LNCAP (cell line): ENCODE measurements at regions not wholly inside any gene's neighbourhood (a gene's known extent, or its start where the extent isn't known, plus 50 kb on each side); places are given as distances from the start of the nearest gene placed in this dataset.

Experiments used
- TF ChIP-seq, protein P1 (sequence below): fragments of 450-650 bp; IDR thresholded peaks from 2 replicates; pipeline ENCODE4 v1.5.1; 2017; ENCODE audit warnings: mild to moderate bottlenecking

DNA sequence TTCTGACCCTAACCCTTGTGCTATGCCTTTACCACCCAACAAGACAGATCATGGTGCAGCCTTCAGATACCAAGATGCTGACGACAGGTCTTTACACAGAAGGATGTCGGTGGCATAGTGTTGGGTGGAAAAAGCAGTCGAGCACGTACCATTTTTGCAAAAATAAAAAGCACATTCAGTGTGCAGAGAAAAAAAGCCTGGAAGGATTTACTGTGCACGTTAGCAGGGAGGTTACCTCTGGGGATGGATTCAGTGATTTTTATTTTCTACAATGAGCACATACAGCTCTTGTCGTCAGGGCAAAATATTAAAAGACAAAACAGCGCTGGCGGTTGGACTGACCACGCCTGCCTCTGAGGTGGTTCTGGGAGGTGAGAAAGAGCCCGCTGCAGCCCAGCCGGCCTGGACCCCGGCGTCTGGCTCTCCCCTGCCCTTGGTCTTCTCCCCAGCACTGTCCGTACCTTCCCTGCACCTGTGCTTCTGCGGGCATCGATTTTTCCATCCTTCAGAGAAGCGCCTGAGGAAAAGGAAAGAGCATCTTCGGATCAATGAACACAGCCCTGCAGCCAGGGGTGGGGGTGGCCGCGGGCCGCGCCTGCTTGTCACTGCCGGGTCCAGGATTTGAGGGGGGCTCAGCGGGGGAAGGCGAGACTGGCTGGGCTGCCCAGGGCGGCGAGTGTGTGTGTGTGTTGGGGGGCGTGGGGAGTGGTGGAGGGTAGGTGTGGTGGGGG, 200.0 kb upstream of the IER5L start:
- TF ChIP-seq, protein P1, sequence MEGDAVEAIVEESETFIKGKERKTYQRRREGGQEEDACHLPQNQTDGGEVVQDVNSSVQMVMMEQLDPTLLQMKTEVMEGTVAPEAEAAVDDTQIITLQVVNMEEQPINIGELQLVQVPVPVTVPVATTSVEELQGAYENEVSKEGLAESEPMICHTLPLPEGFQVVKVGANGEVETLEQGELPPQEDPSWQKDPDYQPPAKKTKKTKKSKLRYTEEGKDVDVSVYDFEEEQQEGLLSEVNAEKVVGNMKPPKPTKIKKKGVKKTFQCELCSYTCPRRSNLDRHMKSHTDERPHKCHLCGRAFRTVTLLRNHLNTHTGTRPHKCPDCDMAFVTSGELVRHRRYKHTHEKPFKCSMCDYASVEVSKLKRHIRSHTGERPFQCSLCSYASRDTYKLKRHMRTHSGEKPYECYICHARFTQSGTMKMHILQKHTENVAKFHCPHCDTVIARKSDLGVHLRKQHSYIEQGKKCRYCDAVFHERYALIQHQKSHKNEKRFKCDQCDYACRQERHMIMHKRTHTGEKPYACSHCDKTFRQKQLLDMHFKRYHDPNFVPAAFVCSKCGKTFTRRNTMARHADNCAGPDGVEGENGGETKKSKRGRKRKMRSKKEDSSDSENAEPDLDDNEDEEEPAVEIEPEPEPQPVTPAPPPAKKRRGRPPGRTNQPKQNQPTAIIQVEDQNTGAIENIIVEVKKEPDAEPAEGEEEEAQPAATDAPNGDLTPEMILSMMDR = no peak

DNA sequence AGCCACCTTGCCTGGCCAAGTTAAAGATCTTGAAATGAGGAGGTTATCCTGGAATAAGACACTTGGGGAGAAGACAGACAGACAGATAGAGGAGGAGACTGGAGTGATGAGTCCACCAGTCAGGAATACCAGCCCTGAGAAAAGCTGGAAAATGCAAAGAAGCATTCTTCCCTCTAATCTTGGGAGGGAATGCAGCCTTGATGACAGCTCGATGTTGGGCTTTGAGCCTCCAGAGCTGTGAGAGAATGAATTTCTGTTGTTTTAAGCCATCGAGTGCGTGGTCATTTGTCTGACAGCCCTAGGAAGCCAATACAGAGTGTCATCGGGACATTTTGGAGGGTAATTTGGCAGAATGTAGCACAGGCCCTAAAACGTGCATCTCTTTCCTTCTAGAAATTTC, 199.1 kb upstream of the IER5L start:
- TF ChIP-seq, protein P1 = no peak

DNA sequence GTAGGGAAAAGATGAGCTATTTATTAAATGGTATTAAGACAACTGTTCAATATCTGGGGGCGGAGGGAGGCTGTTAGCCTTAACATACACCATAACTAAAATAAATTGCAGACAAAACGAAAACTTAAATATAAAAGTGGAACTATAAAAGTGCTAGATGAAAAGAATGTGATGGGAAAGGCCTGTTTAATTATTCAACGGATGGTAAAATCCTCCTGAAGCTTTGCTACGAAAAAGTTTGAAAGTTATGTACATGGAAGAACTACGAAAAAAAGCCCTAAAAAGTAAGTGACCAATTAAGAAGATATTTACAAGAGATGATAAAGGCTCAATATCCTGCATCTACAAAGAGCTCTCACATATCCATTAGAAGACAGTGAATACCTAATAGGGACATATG, 197.8 kb upstream of the IER5L start:
- TF ChIP-seq, protein P1 = no peak

DNA sequence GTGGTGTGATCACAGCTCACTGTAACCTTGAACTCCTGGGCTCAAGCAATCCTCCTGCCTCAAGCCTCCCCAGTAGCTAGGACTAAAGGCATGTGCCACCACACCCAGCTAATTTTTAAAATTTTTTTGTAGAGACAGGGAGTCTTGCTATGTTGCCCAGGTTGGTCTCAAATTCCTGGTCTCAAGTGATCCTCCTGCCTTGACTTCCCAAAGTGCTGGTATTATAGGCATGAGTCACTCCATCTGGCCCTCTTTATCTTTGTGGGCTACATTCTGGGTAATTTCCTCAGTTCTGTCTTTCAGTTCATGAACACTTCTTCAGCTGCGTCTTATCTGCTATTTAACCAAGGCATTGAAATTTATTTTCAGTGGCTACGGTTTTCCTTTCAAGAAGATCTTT, 196.6 kb upstream of the IER5L start:
- TF ChIP-seq, protein P1 = no peak

DNA sequence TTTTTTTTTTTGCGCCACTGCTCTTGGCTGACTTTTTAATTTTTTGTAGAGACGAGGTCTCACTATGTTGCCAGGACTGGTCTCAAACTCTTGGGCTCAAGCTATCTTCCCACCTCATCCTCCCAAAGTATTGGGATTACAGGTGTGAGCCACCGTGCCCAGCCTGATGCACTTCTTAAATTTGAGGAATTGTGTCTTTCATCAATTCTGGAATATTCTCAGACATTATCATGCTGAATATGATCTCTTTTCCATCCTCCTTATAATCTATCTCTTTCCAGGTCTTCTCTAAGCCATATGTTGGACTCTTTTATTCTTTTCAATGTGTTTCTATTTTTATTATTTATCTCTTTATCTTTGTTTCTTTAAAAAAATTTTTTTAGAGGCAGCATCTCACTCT, 196.2 kb upstream of the IER5L start:
- TF ChIP-seq, protein P1 = no peak

DNA sequence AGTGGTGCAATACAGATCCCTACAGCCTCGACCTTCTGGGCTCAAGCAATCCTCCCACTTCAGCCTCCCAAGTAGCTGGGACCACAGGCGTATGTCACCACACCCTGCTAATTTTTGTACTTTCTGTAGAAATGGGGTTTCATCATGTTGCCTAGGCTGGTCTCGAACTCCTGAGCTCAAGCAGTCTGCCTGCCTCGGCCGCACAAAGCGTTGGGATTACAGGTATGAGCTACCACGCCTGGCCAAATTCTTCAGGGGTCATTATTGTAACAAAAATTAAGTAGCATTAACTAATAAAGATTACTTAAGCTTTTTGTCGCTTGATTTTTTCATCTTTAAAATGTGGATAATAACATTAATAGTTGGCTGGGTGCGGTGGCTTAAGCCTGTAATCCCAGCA, 195.3 kb upstream of the IER5L start:
- TF ChIP-seq, protein P1 = no peak

DNA sequence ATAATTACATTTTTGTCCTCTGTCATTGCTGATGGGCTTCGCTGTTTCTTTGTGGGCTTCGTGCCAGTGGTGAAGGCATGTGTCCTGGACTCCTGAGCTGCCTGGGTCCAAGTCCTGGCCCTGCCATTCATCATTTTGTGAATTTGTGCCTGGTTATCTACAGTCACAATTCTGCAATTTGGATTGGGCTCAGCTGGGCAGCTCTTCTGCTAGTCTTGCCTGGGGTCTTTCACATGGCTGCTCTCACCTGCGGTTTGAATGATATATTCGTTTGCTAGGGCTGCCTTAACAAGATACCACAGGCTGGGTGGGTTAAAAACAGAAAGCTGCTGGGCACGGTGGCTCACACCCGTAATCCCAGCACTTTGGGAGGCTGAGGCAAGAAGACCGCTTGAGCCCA, 192.7 kb upstream of the IER5L start:
- TF ChIP-seq, protein P1 = no peak
